ENCODE measurements at regions not wholly inside any gene's neighbourhood (a gene's known extent, or its start where the extent isn't known, plus 50 kb on each side); places are given as distances from the start of the nearest gene placed in this dataset.

DNA sequence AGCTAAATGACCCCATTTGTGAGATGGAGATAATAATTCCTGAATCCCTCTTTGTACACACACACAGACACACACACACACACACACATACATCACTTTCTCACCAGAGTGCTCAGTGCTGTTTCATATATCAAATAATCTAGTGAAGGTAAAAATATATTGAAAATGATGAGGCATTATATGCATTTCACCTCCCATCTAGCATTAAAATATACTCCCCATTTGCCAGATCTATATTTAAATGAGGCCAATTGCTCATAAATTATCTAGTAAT, 490.7 kb upstream of the FLRT2 start:
- no peak overlapping the region for H3K9ac ChIP-seq (ENCODE audit: low read length in 2 of 2)

DNA sequence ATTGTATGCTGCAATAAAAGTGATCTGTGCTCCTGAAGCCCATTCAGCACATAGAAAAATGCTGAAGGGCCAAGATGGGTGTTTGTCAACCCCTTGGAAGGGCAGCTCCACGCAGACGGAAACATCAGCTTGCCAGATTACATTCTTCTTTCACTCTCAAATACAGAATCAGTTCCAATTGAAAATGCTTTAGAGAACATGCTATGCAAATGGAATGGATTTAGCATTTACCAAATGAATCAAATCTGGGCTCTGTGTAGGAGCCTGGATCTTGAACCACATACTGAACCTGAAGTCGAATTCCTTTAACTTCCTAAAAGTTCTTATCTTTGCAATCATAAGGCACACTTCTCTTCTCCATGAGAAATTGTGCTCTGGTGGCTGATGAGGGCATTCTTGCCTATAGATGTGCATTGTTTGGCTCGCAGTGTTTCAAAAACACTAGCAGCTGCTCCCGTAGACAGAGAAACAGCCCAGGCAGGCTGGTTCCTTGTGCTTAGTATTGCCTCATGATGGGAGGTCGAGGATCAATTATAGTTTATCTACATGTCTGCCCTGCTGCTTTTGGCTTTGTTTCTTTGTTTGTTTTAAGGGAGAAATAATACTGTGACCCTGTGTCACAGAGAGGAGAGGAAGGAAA, 489.8 kb upstream of the FLRT2 start:
- Histone ChIP-seq H3K9me3 (ENCODE audit: control insufficient read depth in 2 of 2, low read length in 2 of 2) (no peaks in the 10 kb centered on the region), H3K27ac (ENCODE audit: low read length) (no peak overlapping the region), H3K36me3 (ENCODE audit: control insufficient read depth in 2 of 2, insufficient read depth in 2 of 2, low read length in 2 of 2) (no peaks in the 10 kb centered on the region), H3K9ac (ENCODE audit: low read length in 2 of 2) (no peak overlapping the region), H3K4me3 (ENCODE audit: low read length in 2 of 2) (no peak overlapping the region), H3K4me1 (ENCODE audit: control insufficient read depth, insufficient read depth, low read length) (no peaks in the 10 kb centered on the region), H3K27me3 (ENCODE audit: control insufficient read depth in 1 of 2, insufficient read depth in 2 of 2, low read length in 2 of 2) (no peaks in the 10 kb centered on the region)

More for the DNA sequence above, 490.7 kb upstream of the FLRT2 start:
- Histone ChIP-seq H3K27me3 (ENCODE audit: control insufficient read depth in 1 of 2, insufficient read depth in 2 of 2, low read length in 2 of 2) (no peaks in the 10 kb centered on the region), H3K4me3 (ENCODE audit: low read length in 2 of 2) (no peak overlapping the region), H3K9me3 (ENCODE audit: control insufficient read depth in 2 of 2, low read length in 2 of 2) (no peaks in the 10 kb centered on the region), H3K36me3 (ENCODE audit: control insufficient read depth in 2 of 2, insufficient read depth in 2 of 2, low read length in 2 of 2) (no peaks in the 10 kb centered on the region), H3K27ac (ENCODE audit: low read length) (no peak overlapping the region), H3K4me1 (ENCODE audit: control insufficient read depth, insufficient read depth, low read length) (no peaks in the 10 kb centered on the region)

DNA sequence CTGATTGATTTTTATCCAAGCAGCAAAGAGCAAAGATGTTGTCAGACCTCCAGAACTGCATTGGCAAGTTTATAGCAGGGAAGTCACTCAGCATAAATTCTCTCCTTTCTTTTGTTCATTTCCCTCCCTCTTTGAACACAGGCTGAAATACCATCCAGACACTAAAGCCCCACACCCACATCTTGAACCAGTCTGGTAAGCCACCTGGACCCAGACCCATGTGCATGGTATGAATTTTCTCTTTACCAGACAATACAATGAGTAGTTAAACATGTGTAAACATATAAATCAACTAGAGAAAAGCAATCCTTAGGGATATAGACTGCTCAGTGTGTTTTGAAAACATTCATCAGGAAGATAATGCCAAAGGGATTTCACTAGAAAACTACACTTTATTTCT, 488.3 kb upstream of the FLRT2 start:
- Histone ChIP-seq H3K4me3 (ENCODE audit: low read length in 2 of 2) (no peak overlapping the region), H3K36me3 (ENCODE audit: control insufficient read depth in 2 of 2, insufficient read depth in 2 of 2, low read length in 2 of 2) (no peaks in the 10 kb centered on the region), H3K9ac (ENCODE audit: low read length in 2 of 2) (no peak overlapping the region), H3K4me1 (ENCODE audit: control insufficient read depth, insufficient read depth, low read length) (no peaks in the 10 kb centered on the region), H3K27ac (ENCODE audit: low read length) (no peak overlapping the region), H3K27me3 (ENCODE audit: control insufficient read depth in 1 of 2, insufficient read depth in 2 of 2, low read length in 2 of 2) (no peaks in the 10 kb centered on the region), H3K9me3 (ENCODE audit: control insufficient read depth in 2 of 2, low read length in 2 of 2) (no peaks in the 10 kb centered on the region)

DNA sequence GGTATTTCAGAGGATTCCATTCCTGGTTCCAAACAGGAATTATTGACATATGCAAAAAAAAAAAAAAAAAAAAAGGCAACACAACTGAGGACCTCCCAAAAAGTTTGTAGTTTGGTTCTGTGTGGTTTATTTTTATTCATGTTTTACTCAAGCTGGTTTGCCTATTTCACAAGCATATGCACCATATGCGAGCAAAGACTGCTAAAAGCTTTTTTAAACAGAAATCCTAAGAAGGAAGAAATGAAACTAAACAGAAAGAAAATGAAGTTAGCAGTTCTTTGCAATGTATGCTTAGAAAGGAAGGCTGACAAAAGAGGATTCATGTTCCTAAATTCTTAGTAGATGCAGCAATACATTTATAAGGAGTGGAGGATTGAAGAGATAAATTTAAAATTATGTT, 487.6 kb upstream of the FLRT2 start:
- Histone ChIP-seq H3K27ac (ENCODE audit: low read length) (no peak overlapping the region), H3K27me3 (ENCODE audit: control insufficient read depth in 1 of 2, insufficient read depth in 2 of 2, low read length in 2 of 2) (no peaks in the 10 kb centered on the region), H3K36me3 (ENCODE audit: control insufficient read depth in 2 of 2, insufficient read depth in 2 of 2, low read length in 2 of 2) (no peaks in the 10 kb centered on the region), H3K9ac (ENCODE audit: low read length in 2 of 2) (no peak overlapping the region), H3K4me1 (ENCODE audit: control insufficient read depth, insufficient read depth, low read length) (no peaks in the 10 kb centered on the region), H3K9me3 (ENCODE audit: control insufficient read depth in 2 of 2, low read length in 2 of 2) (no peaks in the 10 kb centered on the region), H3K4me3 (ENCODE audit: low read length in 2 of 2) (no peak overlapping the region)

DNA sequence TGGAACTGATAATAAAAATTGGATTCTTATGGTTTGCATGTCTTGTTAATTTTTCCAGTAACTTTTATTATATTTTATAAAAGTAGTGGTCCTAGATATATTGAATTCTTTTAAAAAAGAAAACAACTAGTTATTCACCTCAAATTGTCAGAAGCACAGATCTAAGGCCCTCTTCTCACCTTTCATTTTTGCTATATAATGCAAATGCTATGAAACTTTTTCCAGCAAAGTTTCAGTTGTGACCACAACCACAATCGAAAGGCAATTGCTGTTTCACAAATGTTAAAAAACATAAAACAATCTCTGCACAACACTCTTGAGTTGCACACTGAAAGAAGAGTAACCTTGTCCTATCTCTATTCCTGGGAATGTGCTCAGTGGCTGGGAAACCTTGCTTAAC, 479.8 kb upstream of the FLRT2 start:
- H3K9me3 ChIP-seq (ENCODE audit: control insufficient read depth in 2 of 2, low read length in 2 of 2) = peaks cover 0 to 4% of the 10 kb centered on the region in 2 donors
- H3K4me3 ChIP-seq (ENCODE audit: low read length in 2 of 2) = no peak overlapping the region
- no peaks in the 10 kb centered on the region for H3K4me1 ChIP-seq (ENCODE audit: control insufficient read depth, insufficient read depth, low read length)
- H3K9ac ChIP-seq (ENCODE audit: low read length in 2 of 2) = no peak overlapping the region
- H3K27me3 ChIP-seq (ENCODE audit: control insufficient read depth in 1 of 2, insufficient read depth in 2 of 2, low read length in 2 of 2) = no peaks in the 10 kb centered on the region
- H3K36me3 ChIP-seq (ENCODE audit: control insufficient read depth in 2 of 2, insufficient read depth in 2 of 2, low read length in 2 of 2) = no peaks in the 10 kb centered on the region
- H3K27ac ChIP-seq (ENCODE audit: low read length) = no peak overlapping the region

DNA sequence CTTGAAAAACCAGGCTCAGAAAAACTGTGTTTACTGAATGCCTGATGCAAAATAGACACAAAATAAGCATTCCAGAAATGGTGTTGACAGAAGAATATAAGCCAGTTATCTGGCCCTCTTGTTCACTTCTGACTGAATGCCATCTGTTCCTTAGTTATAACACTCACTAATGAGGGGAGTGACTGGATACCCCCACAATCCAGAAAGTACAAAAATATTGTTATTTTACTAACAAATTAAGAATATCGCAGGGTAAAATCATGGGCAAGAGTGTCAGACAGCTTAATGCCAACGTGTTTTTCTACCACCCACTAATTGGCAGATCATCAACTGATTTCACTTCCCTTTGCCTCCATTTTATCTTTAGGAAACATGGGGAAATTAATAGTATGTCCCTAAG, 477.3 kb upstream of the FLRT2 start:
- H3K4me1 ChIP-seq (ENCODE audit: control insufficient read depth, insufficient read depth, low read length) = no peaks in the 10 kb centered on the region
- no peaks in the 10 kb centered on the region for H3K27me3 ChIP-seq (ENCODE audit: control insufficient read depth in 1 of 2, insufficient read depth in 2 of 2, low read length in 2 of 2)
- no peak overlapping the region for H3K9ac ChIP-seq (ENCODE audit: low read length in 2 of 2)
- H3K9me3 ChIP-seq (ENCODE audit: control insufficient read depth in 2 of 2, low read length in 2 of 2) = peaks cover 0 to 4% of the 10 kb centered on the region in 2 donors
- H3K27ac ChIP-seq (ENCODE audit: low read length) = no peak overlapping the region
- no peaks in the 10 kb centered on the region for H3K36me3 ChIP-seq (ENCODE audit: control insufficient read depth in 2 of 2, insufficient read depth in 2 of 2, low read length in 2 of 2)
- no peak overlapping the region for H3K4me3 ChIP-seq (ENCODE audit: low read length in 2 of 2)

DNA sequence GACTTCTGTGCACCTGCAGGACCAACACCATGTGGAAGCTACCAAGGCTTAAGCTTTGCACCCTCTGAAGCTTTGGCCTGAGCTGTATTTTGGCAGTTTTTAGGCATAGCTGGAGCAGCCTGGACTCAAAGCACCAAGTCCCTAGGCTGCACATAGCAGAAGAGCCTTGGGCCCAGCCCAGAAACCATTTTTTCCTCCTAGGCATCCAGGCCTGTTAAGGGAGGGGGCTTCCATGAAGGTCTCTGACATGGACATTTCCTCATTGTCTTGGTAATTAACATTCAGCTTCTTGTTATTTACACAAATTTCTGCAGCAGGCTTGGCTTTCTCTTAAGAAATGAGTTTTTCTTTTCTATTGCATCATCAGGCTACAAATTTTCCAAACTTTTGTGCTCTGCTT, 475.8 kb upstream of the FLRT2 start:
- no peaks in the 10 kb centered on the region for H3K4me1 ChIP-seq (ENCODE audit: control insufficient read depth, insufficient read depth, low read length)
- H3K4me3 ChIP-seq (ENCODE audit: low read length in 2 of 2) = no peak overlapping the region
- no peaks in the 10 kb centered on the region for H3K36me3 ChIP-seq (ENCODE audit: control insufficient read depth in 2 of 2, insufficient read depth in 2 of 2, low read length in 2 of 2)
- peaks cover 0 to 4% of the 10 kb centered on the region in 2 donors for H3K9me3 ChIP-seq (ENCODE audit: control insufficient read depth in 2 of 2, low read length in 2 of 2)
- H3K9ac ChIP-seq (ENCODE audit: low read length in 2 of 2) = no peak overlapping the region
- H3K27ac ChIP-seq (ENCODE audit: low read length) = no peak overlapping the region
- no peaks in the 10 kb centered on the region for H3K27me3 ChIP-seq (ENCODE audit: control insufficient read depth in 1 of 2, insufficient read depth in 2 of 2, low read length in 2 of 2)

DNA sequence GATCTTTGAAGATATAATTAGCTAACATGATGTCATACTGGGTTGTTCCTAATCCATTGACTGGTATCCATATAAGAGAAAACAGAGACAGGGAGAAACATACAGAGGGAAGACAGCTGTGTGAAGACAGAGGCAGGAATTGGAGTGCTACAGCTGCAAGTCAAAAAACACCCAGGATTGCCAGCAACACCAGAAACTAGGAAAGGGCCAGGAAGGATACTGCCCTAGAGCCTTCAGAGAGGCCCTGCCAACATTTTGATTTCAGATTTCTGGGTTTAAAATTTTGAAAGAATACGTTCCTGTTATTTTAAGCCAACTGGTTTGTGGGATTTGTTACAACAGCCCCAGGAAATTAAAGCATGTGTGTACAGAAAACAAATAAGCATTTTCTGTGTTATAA, 473.7 kb upstream of the FLRT2 start:
- Histone ChIP-seq H3K9ac (ENCODE audit: low read length in 2 of 2) (no peak overlapping the region), H3K4me3 (ENCODE audit: low read length in 2 of 2) (no peak overlapping the region), H3K27me3 (ENCODE audit: control insufficient read depth in 1 of 2, insufficient read depth in 2 of 2, low read length in 2 of 2) (no peaks in the 10 kb centered on the region), H3K36me3 (ENCODE audit: control insufficient read depth in 2 of 2, insufficient read depth in 2 of 2, low read length in 2 of 2) (no peaks in the 10 kb centered on the region), H3K27ac (ENCODE audit: low read length) (no peak overlapping the region), H3K4me1 (ENCODE audit: control insufficient read depth, insufficient read depth, low read length) (no peaks in the 10 kb centered on the region), H3K9me3 (ENCODE audit: control insufficient read depth in 2 of 2, low read length in 2 of 2) (peaks cover 0 to 4% of the 10 kb centered on the region in 2 donors)

DNA sequence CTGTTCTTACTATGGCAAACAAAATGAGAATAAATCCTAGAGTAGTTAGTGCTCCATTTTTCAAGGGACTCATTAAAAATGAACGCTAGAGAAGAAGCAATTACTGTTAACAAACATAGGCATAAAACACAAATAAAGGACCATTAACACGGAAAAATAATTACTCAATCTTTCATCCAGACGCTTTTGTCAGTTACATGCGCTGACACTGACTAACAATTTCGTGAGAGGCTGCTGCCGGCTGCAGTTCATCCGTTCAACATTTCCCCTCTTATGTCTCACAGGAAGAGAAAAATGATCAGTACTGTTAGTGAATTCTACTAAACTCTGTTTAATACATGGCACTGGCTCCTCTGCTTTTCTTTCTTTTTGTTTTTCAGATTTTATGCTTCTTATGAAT, 472.7 kb upstream of the FLRT2 start:
- peaks cover 0 to 4% of the 10 kb centered on the region in 2 donors for H3K9me3 ChIP-seq (ENCODE audit: control insufficient read depth in 2 of 2, low read length in 2 of 2)
- H3K4me1 ChIP-seq (ENCODE audit: control insufficient read depth, insufficient read depth, low read length) = no peaks in the 10 kb centered on the region
- no peaks in the 10 kb centered on the region for H3K27me3 ChIP-seq (ENCODE audit: control insufficient read depth in 1 of 2, insufficient read depth in 2 of 2, low read length in 2 of 2)
- no peak overlapping the region for H3K9ac ChIP-seq (ENCODE audit: low read length in 2 of 2)
- no peaks in the 10 kb centered on the region for H3K36me3 ChIP-seq (ENCODE audit: control insufficient read depth in 2 of 2, insufficient read depth in 2 of 2, low read length in 2 of 2)
- no peak overlapping the region for H3K4me3 ChIP-seq (ENCODE audit: low read length in 2 of 2)
- H3K27ac ChIP-seq (ENCODE audit: low read length) = no peak overlapping the region

DNA sequence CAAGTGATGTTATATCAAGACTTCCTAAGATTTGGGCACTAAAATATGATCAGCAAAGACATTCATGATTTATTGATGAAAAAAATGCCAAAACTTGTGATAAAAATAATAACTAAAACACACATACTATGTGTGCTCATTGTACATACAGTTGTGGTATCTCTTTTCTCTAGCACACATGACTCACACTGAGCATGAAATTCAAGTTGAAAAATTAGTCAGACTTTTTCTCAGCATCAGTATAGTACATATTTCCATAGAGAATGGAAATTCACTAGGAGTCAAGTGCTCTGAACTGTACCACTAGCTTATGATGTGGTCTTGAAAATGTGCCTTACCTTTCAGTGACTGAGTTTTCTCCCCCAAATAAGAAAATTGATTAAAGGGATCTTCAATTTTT, 471.8 kb upstream of the FLRT2 start:
- H3K9me3 ChIP-seq (ENCODE audit: control insufficient read depth in 2 of 2, low read length in 2 of 2) = peaks cover 0 to 4% of the 10 kb centered on the region in 2 donors
- H3K27ac ChIP-seq (ENCODE audit: low read length) = no peak overlapping the region
- no peaks in the 10 kb centered on the region for H3K4me1 ChIP-seq (ENCODE audit: control insufficient read depth, insufficient read depth, low read length)
- H3K36me3 ChIP-seq (ENCODE audit: control insufficient read depth in 2 of 2, insufficient read depth in 2 of 2, low read length in 2 of 2) = no peaks in the 10 kb centered on the region
- no peak overlapping the region for H3K4me3 ChIP-seq (ENCODE audit: low read length in 2 of 2)
- no peak overlapping the region for H3K9ac ChIP-seq (ENCODE audit: low read length in 2 of 2)
- H3K27me3 ChIP-seq (ENCODE audit: control insufficient read depth in 1 of 2, insufficient read depth in 2 of 2, low read length in 2 of 2) = no peaks in the 10 kb centered on the region

DNA sequence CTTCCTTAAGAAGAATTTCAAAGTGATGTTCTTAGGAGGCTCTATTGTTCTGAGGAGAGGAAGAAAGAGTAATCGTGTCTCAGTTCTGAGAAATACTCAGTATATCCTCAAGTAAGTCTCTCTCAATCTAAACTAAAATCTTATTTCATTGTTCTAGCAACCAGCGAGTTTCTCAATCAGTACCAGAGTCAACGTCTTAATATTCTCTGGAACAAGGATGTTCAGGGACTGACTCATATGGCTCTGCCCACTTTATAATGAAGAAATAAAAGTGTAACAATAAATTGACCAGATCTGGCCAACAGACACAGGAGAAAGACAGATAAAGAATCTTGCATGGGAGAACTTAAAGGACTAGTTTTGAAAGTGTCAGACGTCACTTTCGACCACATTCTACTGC, 469.8 kb upstream of the FLRT2 start:
- no peak overlapping the region for H3K9ac ChIP-seq (ENCODE audit: low read length in 2 of 2)
- H3K4me1 ChIP-seq (ENCODE audit: control insufficient read depth, insufficient read depth, low read length) = no peaks in the 10 kb centered on the region
- no peak overlapping the region for H3K27ac ChIP-seq (ENCODE audit: low read length)
- no peaks in the 10 kb centered on the region for H3K36me3 ChIP-seq (ENCODE audit: control insufficient read depth in 2 of 2, insufficient read depth in 2 of 2, low read length in 2 of 2)
- H3K4me3 ChIP-seq (ENCODE audit: low read length in 2 of 2) = no peak overlapping the region
- H3K27me3 ChIP-seq (ENCODE audit: control insufficient read depth in 1 of 2, insufficient read depth in 2 of 2, low read length in 2 of 2) = no peaks in the 10 kb centered on the region
- no peaks in the 10 kb centered on the region for H3K9me3 ChIP-seq (ENCODE audit: control insufficient read depth in 2 of 2, low read length in 2 of 2)
